Neutrophil (primary cell): ENCODE measurements at regions not wholly inside any gene's neighbourhood (a gene's known extent, or its start where the extent isn't known, plus 50 kb on each side); places are given as distances from the start of the nearest gene placed in this dataset.

Experiments used
- H3K27ac ChIP-seq: fragments of 200-600 bp; sonication (generic); 2 replicates; pipeline ENCODE4 v1.5.1; 2016; ENCODE audit warnings: mild to moderate bottlenecking, moderate library complexity
- H3K27me3 ChIP-seq: fragments of 200-600 bp; sonication (generic); 2 replicates; pipeline ENCODE4 v1.6.0; 2016; ENCODE audit warnings: mild to moderate bottlenecking
- H3K36me3 ChIP-seq: fragments of 200-600 bp; sonication (generic); 2 replicates; pipeline ENCODE4 v1.5.1; 2017
- H3K4me1 ChIP-seq, 2 experiments: fragments of 200-600 bp in 1 of 2; sonication (generic) in 1 of 2; 1 replicate in 1 of 2; 2 replicates in 1 of 2; pipeline versions ENCODE4 v1.5.1 to v1.6.1; 2013 to 2016; ENCODE audit warnings: low read depth in 1 of 2, low read length in 1 of 2, mild to moderate bottlenecking in 1 of 2, moderate library complexity in 1 of 2; ENCODE audit not compliant: control insufficient read depth in 1 of 2, insufficient read depth in 1 of 2
- H3K4me3 ChIP-seq, 2 experiments: fragments of 200-600 bp in 1 of 2; sonication (generic) in 1 of 2; 1 replicate in 1 of 2; 2 replicates in 1 of 2; pipeline ENCODE4 v1.5.1; 2013 to 2016; ENCODE audit warnings: low read depth in 1 of 2, low read length in 1 of 2, mild to moderate bottlenecking in 1 of 2, moderate library complexity in 1 of 2
- H3K9me3 ChIP-seq: fragments of 200-600 bp; sonication (generic); 2 replicates; pipeline ENCODE4 v1.5.1; 2016
- TF ChIP-seq, protein P1 (sequence below): fragments of 200-600 bp; sonication (generic); IDR thresholded peaks from 2 replicates; pipeline ENCODE4 v1.5.1; 2016; ENCODE audit warnings: antibody characterized with exemption

- Histone ChIP-seq H3K4me3 (no peak overlapping the region), H3K9me3 (no peaks in the 10 kb centered on the region), H3K27ac (no peak overlapping the region), H3K36me3 (no peaks in the 10 kb centered on the region), H3K27me3 (peaks cover 27% of the 10 kb centered on the region), H3K4me1 (no peaks in the 10 kb centered on the region)
- TF ChIP-seq, protein P1, sequence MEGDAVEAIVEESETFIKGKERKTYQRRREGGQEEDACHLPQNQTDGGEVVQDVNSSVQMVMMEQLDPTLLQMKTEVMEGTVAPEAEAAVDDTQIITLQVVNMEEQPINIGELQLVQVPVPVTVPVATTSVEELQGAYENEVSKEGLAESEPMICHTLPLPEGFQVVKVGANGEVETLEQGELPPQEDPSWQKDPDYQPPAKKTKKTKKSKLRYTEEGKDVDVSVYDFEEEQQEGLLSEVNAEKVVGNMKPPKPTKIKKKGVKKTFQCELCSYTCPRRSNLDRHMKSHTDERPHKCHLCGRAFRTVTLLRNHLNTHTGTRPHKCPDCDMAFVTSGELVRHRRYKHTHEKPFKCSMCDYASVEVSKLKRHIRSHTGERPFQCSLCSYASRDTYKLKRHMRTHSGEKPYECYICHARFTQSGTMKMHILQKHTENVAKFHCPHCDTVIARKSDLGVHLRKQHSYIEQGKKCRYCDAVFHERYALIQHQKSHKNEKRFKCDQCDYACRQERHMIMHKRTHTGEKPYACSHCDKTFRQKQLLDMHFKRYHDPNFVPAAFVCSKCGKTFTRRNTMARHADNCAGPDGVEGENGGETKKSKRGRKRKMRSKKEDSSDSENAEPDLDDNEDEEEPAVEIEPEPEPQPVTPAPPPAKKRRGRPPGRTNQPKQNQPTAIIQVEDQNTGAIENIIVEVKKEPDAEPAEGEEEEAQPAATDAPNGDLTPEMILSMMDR: no peak
Observed at GRCh38 chr12:131353376-131353775, 357.5 kb upstream of the SFSWAP start.

DNA sequence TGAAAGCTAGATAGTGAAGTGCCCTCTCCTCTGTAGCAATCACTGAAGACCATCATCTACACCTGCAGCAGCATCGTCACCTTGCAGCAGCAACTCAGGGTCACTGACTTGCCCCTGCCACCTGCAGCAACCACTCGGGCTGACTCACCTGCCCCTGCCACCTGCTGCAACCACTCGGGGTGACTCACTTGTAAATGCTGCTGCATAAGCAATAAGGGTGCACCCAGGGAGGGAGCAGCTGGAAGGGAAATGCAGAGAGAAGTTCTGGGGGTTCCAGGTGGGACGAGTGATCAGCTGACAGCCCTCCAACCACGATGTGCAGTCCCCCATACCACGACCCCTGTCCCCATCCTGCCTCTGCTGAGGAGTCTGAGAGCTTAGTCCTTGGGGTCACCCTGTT lies 357.1 kb upstream of the SFSWAP start:
- H3K27me3 ChIP-seq: peaks cover 22% of the 10 kb centered on the region
- no peaks in the 10 kb centered on the region for H3K9me3 ChIP-seq
- TF ChIP-seq, protein P1: no peak
- H3K27ac ChIP-seq: no peak overlapping the region
- H3K4me3 ChIP-seq: no peak overlapping the region
- no peaks in the 10 kb centered on the region for H3K4me1 ChIP-seq
- H3K36me3 ChIP-seq: no peaks in the 10 kb centered on the region

DNA sequence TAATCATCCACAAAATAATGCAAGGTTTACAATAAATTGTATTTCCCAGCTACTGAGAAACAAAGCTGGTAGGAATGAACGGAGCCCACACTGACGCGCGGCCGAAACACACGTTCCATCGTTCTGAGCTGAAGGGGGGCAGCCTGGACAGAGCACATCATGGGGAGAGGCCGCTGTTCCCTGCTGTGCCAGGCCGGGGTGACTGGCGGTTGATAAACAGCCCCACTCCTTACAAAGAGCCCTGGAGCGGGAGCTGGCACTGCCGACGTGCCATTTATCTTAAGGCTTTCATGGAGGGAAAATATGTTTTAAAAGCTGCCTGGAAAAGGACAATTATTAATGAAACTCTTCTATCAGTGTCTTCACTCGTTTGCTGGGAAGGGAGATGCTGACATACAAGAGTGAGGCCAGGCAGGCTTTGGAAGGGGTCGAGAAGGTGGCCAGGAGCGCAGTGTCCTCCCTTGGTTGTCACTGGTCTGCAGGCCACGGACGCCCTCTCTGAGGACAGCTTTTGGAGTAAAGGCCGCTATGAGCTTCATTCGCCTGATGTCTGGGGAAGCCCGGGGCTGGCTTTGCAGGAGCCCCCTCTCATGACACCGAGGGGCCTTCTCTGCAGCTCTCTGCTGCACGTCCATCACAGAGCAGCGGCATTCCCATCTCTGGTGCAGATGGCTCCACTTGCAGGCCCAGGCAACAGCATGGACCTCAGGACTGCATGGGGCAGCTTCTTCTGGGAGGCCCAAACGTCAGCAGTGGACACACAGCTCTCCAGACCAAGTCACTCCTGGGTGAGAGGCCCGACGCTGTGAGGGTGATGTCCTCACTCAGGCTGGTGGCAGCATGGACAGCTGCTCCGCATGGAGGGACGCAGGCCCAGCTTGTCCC lies 355.3 kb upstream of the SFSWAP start:
- Histone ChIP-seq H3K4me1 (no peaks in the 10 kb centered on the region), H3K9me3 (no peaks in the 10 kb centered on the region), H3K4me3 (no peak overlapping the region), H3K27me3 (peaks cover 10% of the 10 kb centered on the region), H3K27ac (no peak overlapping the region), H3K36me3 (no peaks in the 10 kb centered on the region)
- TF ChIP-seq, protein P1: no peak

GRCh38 chr12:131356485-131357184 lies 354.3 kb upstream of the SFSWAP start:
- Histone ChIP-seq H3K4me1 (no peaks in the 10 kb centered on the region), H3K27me3 (peaks cover 13% of the 10 kb centered on the region), H3K4me3 (no peak overlapping the region), H3K9me3 (no peaks in the 10 kb centered on the region), H3K27ac (no peak overlapping the region), H3K36me3 (no peaks in the 10 kb centered on the region)
- TF ChIP-seq, protein P1: no peak

DNA sequence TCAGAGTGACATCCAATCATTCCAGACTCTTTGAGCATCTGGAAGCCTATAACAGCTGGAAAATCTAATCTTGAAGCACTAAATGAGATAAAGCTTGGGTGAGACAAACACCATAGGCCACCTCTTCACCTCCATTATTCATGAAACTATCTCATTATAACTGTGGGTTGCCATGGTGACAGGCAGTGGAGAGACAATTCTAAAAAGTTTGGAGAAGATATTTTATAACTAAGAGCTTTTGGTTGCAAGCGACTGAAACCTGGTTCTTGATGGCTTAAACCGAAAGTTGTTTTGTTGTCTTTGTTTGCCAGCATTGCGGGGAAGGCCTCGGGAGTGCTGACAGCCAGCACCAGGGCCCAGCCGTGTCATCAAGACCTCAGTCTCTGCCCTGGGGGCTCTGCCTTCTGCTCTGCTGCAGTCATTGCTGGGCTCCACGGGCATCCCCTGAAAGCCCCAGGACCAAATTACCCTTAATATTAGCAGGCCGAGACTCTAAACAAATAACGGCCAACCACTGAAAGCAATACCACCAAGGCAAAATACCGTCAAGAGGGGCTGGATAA lies 353.6 kb upstream of the SFSWAP start:
- Histone ChIP-seq H3K4me1 (no peaks in the 10 kb centered on the region), H3K36me3 (no peaks in the 10 kb centered on the region)
- TF ChIP-seq, protein P1: no peak

More for the DNA sequence above, 353.6 kb upstream of the SFSWAP start:
- Histone ChIP-seq H3K4me3 (no peak overlapping the region), H3K27ac (no peak overlapping the region), H3K9me3 (no peaks in the 10 kb centered on the region), H3K27me3 (peaks cover 13% of the 10 kb centered on the region)
